ENCODE measurements at regions not wholly inside any gene's neighbourhood (a gene's known extent, or its start where the extent isn't known, plus 50 kb on each side); places are given as distances from the start of the nearest gene placed in this dataset.

- intact Hi-C loops (cut with micrococcal nuclease): no loop called here
- no peaks in the 10 kb centered on the region for H3K36me3 ChIP-seq (ENCODE audit: control insufficient read depth, insufficient read depth, low read length)
- CTCF ChIA-PET (ENCODE audit: low intra/inter-chr PET ratio): no interaction called here
- no peaks in the 10 kb centered on the region; a peak in 1 of 5 replicates for H3K27me3 ChIP-seq (ENCODE audit: control insufficient read depth in 2 of 2, insufficient read depth in 2 of 2, low read length in 2 of 2)
- 7% methylated on average over 5 of the region's 5 CpGs for WGBS (ENCODE audit: insufficient coverage, low coverage, missing lambda C conversion rate)
- no peak overlapping the region for H3K4me3 ChIP-seq
- no peak overlapping the region for H2AFZ ChIP-seq (ENCODE audit: low read depth, low read length)
- no peaks in the 10 kb centered on the region for H3K9me3 ChIP-seq (replicated peaks; ENCODE audit: control insufficient read depth, insufficient read depth, low read depth, low read length)
- FAIRE-seq: no peak
- H3K4me2 ChIP-seq (ENCODE audit: insufficient read depth, low read length): no peak overlapping the region
- no peaks in the 10 kb centered on the region for H3K79me2 ChIP-seq (ENCODE audit: control insufficient read depth, insufficient read depth, low read length)
- DNase-seq (ENCODE audit: extremely low read depth in 1 of 4, low spot score in 3 of 4): peak in 1 of 4 experiments; percentile 22
- no peak overlapping the region for H3K9ac ChIP-seq (ENCODE audit: insufficient read depth in 1 of 2, low read depth in 2 of 2, low read length in 2 of 2)
- no peaks in the 10 kb centered on the region; a peak in 1 of 5 replicates for H3K4me1 ChIP-seq (replicated peaks in 1 of 2; ENCODE audit: control insufficient read depth in 2 of 2, insufficient read depth in 2 of 2, low read length in 2 of 2)
- no peak overlapping the region for H3K27ac ChIP-seq (ENCODE audit: extremely low read depth, low read depth, low read length)
- POLR2A ChIA-PET: no interaction called here
- no peaks in the 10 kb centered on the region for H3K9me1 ChIP-seq (ENCODE audit: control insufficient read depth, insufficient read depth, low read length)
- peak; percentile 30; the same call in 1 of the 2 replicates for TF ChIP-seq SOX6 (IDR thresholded peaks at IDR 0.05)
- no peak for TF ChIP-seq NFIX (CRISPR knock-in tag; IDR thresholded peaks at IDR 0.05; ENCODE audit: low read depth)
- no peak for TF ChIP-seq MTF1 (CRISPR knock-in tag; IDR thresholded peaks at IDR 0.05; ENCODE audit: borderline replicate concordance)
- no peak for TF ChIP-seq RBM34 (IDR thresholded peaks at IDR 0.05; ENCODE audit: borderline replicate concordance, insufficient read depth, low read length)
- TF ChIP-seq, protein P1, sequence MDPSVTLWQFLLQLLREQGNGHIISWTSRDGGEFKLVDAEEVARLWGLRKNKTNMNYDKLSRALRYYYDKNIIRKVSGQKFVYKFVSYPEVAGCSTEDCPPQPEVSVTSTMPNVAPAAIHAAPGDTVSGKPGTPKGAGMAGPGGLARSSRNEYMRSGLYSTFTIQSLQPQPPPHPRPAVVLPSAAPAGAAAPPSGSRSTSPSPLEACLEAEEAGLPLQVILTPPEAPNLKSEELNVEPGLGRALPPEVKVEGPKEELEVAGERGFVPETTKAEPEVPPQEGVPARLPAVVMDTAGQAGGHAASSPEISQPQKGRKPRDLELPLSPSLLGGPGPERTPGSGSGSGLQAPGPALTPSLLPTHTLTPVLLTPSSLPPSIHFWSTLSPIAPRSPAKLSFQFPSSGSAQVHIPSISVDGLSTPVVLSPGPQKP (CRISPR knock-in tag; IDR thresholded peaks at IDR 0.05): no peak
- peak; percentile 68 for TF ChIP-seq FOSL1 (tag; conservative IDR thresholded peaks at IDR 0.05)
- no peak for TF ChIP-seq SLC30A9 (CRISPR knock-in tag; IDR thresholded peaks at IDR 0.05)
- no peak for TF ChIP-seq ZNF146 (CRISPR knock-in tag; IDR thresholded peaks at IDR 0.05; ENCODE audit: unreplicated experiment)
- no peak for TF ChIP-seq JUNB (CRISPR knock-in tag; conservative IDR thresholded peaks at IDR 0.05)
- in situ Hi-C loops (cut with MboI): no loop called here
- BruUV-seq (replicated peaks): no TSS peak
- no peaks in the 10 kb centered on the region for H4K20me1 ChIP-seq (replicated peaks; ENCODE audit: control insufficient read depth, insufficient read depth, low read length)
- peak; percentile 33; the same call in 1 of the 3 replicates for ATAC-seq
These were observed 353.9 kb upstream of the MEOX2 start for GRCh38 chr7:16040346-16040745.
